Omental fat pad (tissue), 3 donors: ENCODE measurements at regions not wholly inside any gene's neighbourhood (a gene's known extent, or its start where the extent isn't known, plus 50 kb on each side); places are given as distances from the start of the nearest gene placed in this dataset.

Experiments
- ATAC-seq: fragments of 150-250 bp; one replicate; pipeline ENCODE4 v1.9.1; 2016; ENCODE audit warnings: mild to moderate bottlenecking, moderate library complexity; ENCODE audit not compliant: low FRiP score
- DNase-seq: peaks from one replicate; pipeline ENCODE4 v3.0.0-alpha.2; 2019; ENCODE audit warnings: low spot score
- TF ChIP-seq, protein P1 (sequence below), 3 donors: fragments of 450-650 bp; IDR thresholded peaks; one replicate each; pipeline ENCODE4 v1.5.1; 2016 to 2017; ENCODE audit warnings: antibody characterized with exemption in 3 of 3, mild to moderate bottlenecking in 3 of 3, moderate library complexity in 2 of 3

GRCh38 chrX:138865093-138865649 lies 153.7 kb upstream of the FGF13 start:
- DNase-seq (no peak), ATAC-seq (no peak)
- TF ChIP-seq, protein P1, sequence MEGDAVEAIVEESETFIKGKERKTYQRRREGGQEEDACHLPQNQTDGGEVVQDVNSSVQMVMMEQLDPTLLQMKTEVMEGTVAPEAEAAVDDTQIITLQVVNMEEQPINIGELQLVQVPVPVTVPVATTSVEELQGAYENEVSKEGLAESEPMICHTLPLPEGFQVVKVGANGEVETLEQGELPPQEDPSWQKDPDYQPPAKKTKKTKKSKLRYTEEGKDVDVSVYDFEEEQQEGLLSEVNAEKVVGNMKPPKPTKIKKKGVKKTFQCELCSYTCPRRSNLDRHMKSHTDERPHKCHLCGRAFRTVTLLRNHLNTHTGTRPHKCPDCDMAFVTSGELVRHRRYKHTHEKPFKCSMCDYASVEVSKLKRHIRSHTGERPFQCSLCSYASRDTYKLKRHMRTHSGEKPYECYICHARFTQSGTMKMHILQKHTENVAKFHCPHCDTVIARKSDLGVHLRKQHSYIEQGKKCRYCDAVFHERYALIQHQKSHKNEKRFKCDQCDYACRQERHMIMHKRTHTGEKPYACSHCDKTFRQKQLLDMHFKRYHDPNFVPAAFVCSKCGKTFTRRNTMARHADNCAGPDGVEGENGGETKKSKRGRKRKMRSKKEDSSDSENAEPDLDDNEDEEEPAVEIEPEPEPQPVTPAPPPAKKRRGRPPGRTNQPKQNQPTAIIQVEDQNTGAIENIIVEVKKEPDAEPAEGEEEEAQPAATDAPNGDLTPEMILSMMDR (IDR thresholded peaks at IDR 0.05), result no peak

DNA sequence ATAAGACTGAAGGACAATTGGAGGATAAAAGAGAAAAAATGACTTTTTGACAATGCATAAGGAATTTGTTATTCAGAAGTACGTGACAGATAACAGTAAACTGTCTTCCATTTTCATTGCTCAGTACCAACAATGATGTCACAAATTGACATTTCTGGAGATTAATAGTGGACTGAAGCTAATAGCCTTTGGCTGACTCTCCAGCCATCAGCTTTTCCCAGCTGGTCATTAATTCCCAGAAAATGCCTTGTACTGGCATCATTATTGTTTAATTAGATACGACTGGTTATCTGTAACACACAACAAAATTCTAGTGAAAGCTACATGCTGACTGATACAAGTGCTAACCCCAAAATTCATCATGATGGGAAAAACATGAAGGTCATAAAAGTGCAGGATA lies 147.9 kb upstream of the FGF13 start:
- TF ChIP-seq, protein P1 (IDR thresholded peaks at IDR 0.05), result no peak
- DNase-seq (no peak), ATAC-seq (no peak)

GRCh38 chrX:138858951-138859350 lies 147.4 kb upstream of the FGF13 start:
- DNase-seq, result no peak
- ATAC-seq, result no peak
- TF ChIP-seq, protein P1 (IDR thresholded peaks at IDR 0.05), result no peak

- TF ChIP-seq, protein P1 (IDR thresholded peaks at IDR 0.05), result no peak
- DNase-seq (no peak), ATAC-seq (peak; percentile 76)
Measured at GRCh38 chrX:138858438-138858837, 146.9 kb upstream of the FGF13 start.

- TF ChIP-seq, protein P1 (IDR thresholded peaks at IDR 0.05), result no peak
- ATAC-seq (no peak), DNase-seq (no peak)
Measured at GRCh38 chrX:138856881-138857604, 145.5 kb upstream of the FGF13 start.

GRCh38 chrX:138853936-138854335 lies 142.4 kb upstream of the FGF13 start:
- no peak for DNase-seq
- ATAC-seq, result no peak
- TF ChIP-seq, protein P1 (IDR thresholded peaks at IDR 0.05), result no peak

DNA sequence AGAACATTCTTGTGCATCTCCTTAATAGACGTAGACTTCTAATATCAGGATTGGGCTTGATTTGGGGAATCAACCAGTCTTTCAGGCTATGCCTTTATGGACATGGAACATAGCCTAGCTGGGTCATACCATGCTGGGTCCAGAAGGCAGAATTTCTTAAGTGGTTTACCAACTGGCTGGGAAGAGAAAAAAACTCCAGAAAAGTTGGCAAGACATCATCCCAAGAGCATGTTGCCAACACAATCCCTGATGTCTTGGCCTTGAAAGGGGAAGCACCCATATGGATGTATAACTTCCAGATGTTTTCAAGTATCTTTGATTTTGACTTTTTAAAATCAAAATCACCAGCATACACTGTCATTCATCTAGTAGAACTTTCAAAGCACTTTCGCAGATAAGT lies 138.0 kb upstream of the FGF13 start:
- DNase-seq (no peak), ATAC-seq (no peak)
- TF ChIP-seq, protein P1 (IDR thresholded peaks at IDR 0.05), result no peak
